Testis (tissue), 2 donors: ENCODE measurements at regions not wholly inside any gene's neighbourhood (a gene's known extent, or its start where the extent isn't known, plus 50 kb on each side); places are given as distances from the start of the nearest gene placed in this dataset.

Experiments
- DNase-seq: peaks from one replicate; pipeline ENCODE4 v3.0.0-alpha.2; 2019
- H3K27ac ChIP-seq, 2 donors: fragments of 200-600 bp; sonication (generic); one replicate each; pipeline ENCODE4 v1.5.1; 2019
- H3K27me3 ChIP-seq: fragments of 200-600 bp; sonication (generic); one replicate; pipeline ENCODE4 v1.5.1; 2019
- H3K36me3 ChIP-seq: fragments of 200-600 bp; sonication (generic); one replicate; pipeline ENCODE4 v1.5.1; 2017; ENCODE audit warnings: low read depth; ENCODE audit errors: missing control alignments
- H3K4me1 ChIP-seq: fragments of 200-600 bp; sonication (generic); one replicate; pipeline ENCODE4 v1.5.1; 2019
- H3K4me3 ChIP-seq, 2 donors: fragments of 200-600 bp; sonication (generic); one replicate each; pipeline ENCODE4 v1.5.1; 2017 to 2019
- H3K9me3 ChIP-seq: fragments of 200-600 bp; sonication (generic); one replicate; pipeline ENCODE4 v1.5.1; 2017
- CTCF ChIP-seq, 3 experiments: fragments of 450-650 bp in 2 of 3; fragments of 200-600 bp in 1 of 3; sonication (generic) in 1 of 3; IDR thresholded peaks; one replicate each; pipeline ENCODE4 v1.5.1; 2016 to 2019; ENCODE audit warnings: antibody characterized with exemption in 3 of 3, mild to moderate bottlenecking in 2 of 3, moderate library complexity in 1 of 3
- POLR2A ChIP-seq: fragments of 450-650 bp; IDR thresholded peaks from one replicate; pipeline ENCODE4 v1.6.1; 2017; ENCODE audit warnings: antibody characterized with exemption, mild to moderate bottlenecking, moderate library complexity
- WGBS, 2 donors: methylation state at CpG; one replicate each; pipeline ENCODE4 v1.1.5; 2018; 5-methylcytosine and 5-hydroxymethylcytosine counted together
- intact Hi-C: fragments of 100-400 bp; cut with DNase I; formaldehyde crosslinking; loops from one replicate; pipeline ENCODE4 v1.15.1; 2023; ENCODE audit warnings: low total_unique reads

GRCh38 chr2:106631281-106631680 is 144.1 kb downstream of the CD8B2 start:
- intact Hi-C loops, result no loop called here
- DNase-seq, result no peak
- Histone ChIP-seq H3K9me3 (no peaks in the 10 kb centered on the region), H3K4me3 (no peak overlapping the region), H3K27me3 (no peaks in the 10 kb centered on the region), H3K36me3 (no peaks in the 10 kb centered on the region), H3K4me1 (no peaks in the 10 kb centered on the region), H3K27ac (no peak overlapping the region)
- 92 to 93% methylated on average over 1 of the region's 1 CpG for WGBS, 2 donors
- TF ChIP-seq CTCF (IDR thresholded peaks at IDR 0.05) (no peak), POLR2A (no peak)

- no peak for DNase-seq
- H3K27ac ChIP-seq, result no peak overlapping the region
- no peak overlapping the region for H3K4me3 ChIP-seq
- H3K9me3 ChIP-seq, result no peaks in the 10 kb centered on the region
- no peaks in the 10 kb centered on the region for H3K4me1 ChIP-seq
- no peaks in the 10 kb centered on the region for H3K27me3 ChIP-seq
- TF ChIP-seq POLR2A (no peak), CTCF (IDR thresholded peaks at IDR 0.05) (peak; percentile 6 to 36 (median 26))
- WGBS, 2 donors, result 26 to 27% methylated on average over 1 of the region's 1 CpG
- intact Hi-C loops, result no loop called here
- H3K36me3 ChIP-seq, result no peaks in the 10 kb centered on the region
These were observed 150.9 kb downstream of the CD8B2 start for GRCh38 chr2:106638043-106638442.

- intact Hi-C loops, result no loop called here
- H3K4me3 ChIP-seq, result no peak overlapping the region
- TF ChIP-seq CTCF (IDR thresholded peaks at IDR 0.05) (no peak), POLR2A (no peak)
- H3K27me3 ChIP-seq, result no peaks in the 10 kb centered on the region
- H3K4me1 ChIP-seq, result no peaks in the 10 kb centered on the region
- H3K9me3 ChIP-seq, result no peaks in the 10 kb centered on the region
- H3K36me3 ChIP-seq, result no peaks in the 10 kb centered on the region
- H3K27ac ChIP-seq, result no peak overlapping the region
- no peak for DNase-seq
These were observed 151.4 kb downstream of the CD8B2 start for GRCh38 chr2:106638580-106638979.

- Histone ChIP-seq H3K36me3 (no peaks in the 10 kb centered on the region), H3K27ac (no peak overlapping the region), H3K4me3 (no peak overlapping the region), H3K27me3 (no peaks in the 10 kb centered on the region), H3K4me1 (no peaks in the 10 kb centered on the region), H3K9me3 (no peaks in the 10 kb centered on the region)
- TF ChIP-seq POLR2A, result no peak
- no peak for TF ChIP-seq CTCF (IDR thresholded peaks at IDR 0.05)
- intact Hi-C loops, result no loop called here
- DNase-seq, result no peak
These were observed 155.5 kb downstream of the CD8B2 start for GRCh38 chr2:106642679-106643078.

GRCh38 chr2:106644623-106645022 is 157.5 kb downstream of the CD8B2 start:
- 96 to 97% methylated on average over 4 of the region's 4 CpGs for WGBS, 2 donors
- Histone ChIP-seq H3K4me3 (no peak overlapping the region), H3K4me1 (no peaks in the 10 kb centered on the region), H3K27me3 (no peaks in the 10 kb centered on the region), H3K27ac (no peak overlapping the region), H3K36me3 (no peaks in the 10 kb centered on the region), H3K9me3 (no peaks in the 10 kb centered on the region)
- DNase-seq, result no peak
- no peak for TF ChIP-seq CTCF (IDR thresholded peaks at IDR 0.05)
- no peak for TF ChIP-seq POLR2A
- intact Hi-C loops, result no loop called here
